CD4-positive, CD25-positive, alpha-beta regulatory T cell (primary cell): ENCODE measurements at regions not wholly inside any gene's neighbourhood (a gene's known extent, or its start where the extent isn't known, plus 50 kb on each side); places are given as distances from the start of the nearest gene placed in this dataset.

Source experiments
- ATAC-seq, 2 donors: fragments of 150-1000 bp; cut with Tn5 transposase; one replicate each; pipeline ENCODE4 v1.10.0; 2021; ENCODE audit warnings: low read depth in 2 of 2, moderate number of reproducible peaks in 2 of 2, moderate library complexity in 1 of 2
- DNase-seq, 3 donors: peaks; one replicate each; pipeline versions ENCODE4 v3.0.0 to v3.0.0-alpha.2; 2012 to 2022; ENCODE audit warnings: mixed read lengths in 1 of 3
- H3K27ac ChIP-seq: one replicate; pipeline ENCODE4 v1.7.0; 2013; ENCODE audit warnings: mild to moderate bottlenecking, low read length; ENCODE audit not compliant: insufficient read depth, poor library complexity, severe bottlenecking
- H3K27me3 ChIP-seq: one replicate; pipeline ENCODE4 v1.7.0; 2013; ENCODE audit warnings: low read length; ENCODE audit not compliant: control insufficient read depth, insufficient read depth
- H3K36me3 ChIP-seq: one replicate; pipeline ENCODE4 v1.7.0; 2013; ENCODE audit warnings: mild to moderate bottlenecking, low read length, moderate library complexity; ENCODE audit not compliant: control insufficient read depth, insufficient read depth
- H3K4me1 ChIP-seq: 2 replicates; pipeline ENCODE4 v1.7.0; 2013; ENCODE audit warnings: mild to moderate bottlenecking, low read length; ENCODE audit not compliant: insufficient read depth, control insufficient read depth, poor library complexity, severe bottlenecking
- H3K4me3 ChIP-seq: one replicate; pipeline ENCODE4 v1.7.0; 2013; ENCODE audit warnings: low read depth, mild to moderate bottlenecking, low read length, moderate library complexity
- H3K9me3 ChIP-seq, 2 experiments: 1 replicate in 1 of 2; 2 replicates in 1 of 2; pipeline ENCODE4 v1.7.0; 2013; ENCODE audit warnings: low read length in 2 of 2, mild to moderate bottlenecking in 1 of 2, moderate library complexity in 1 of 2; ENCODE audit not compliant: control insufficient read depth in 2 of 2
- H3K27ac Mint-ChIP-seq, 3 donors: one replicate each; pipeline ENCODE4 v1.8.0; 2020 to 2022; ENCODE audit warnings: mild to moderate bottlenecking in 3 of 3, mixed read lengths in 3 of 3, moderate library complexity in 2 of 3
- H3K27me3 Mint-ChIP-seq: one replicate; pipeline ENCODE4 v1.8.0; 2022; ENCODE audit warnings: mild to moderate bottlenecking, mixed read lengths
- H3K36me3 Mint-ChIP-seq: one replicate; pipeline ENCODE4 v1.8.0; 2020; ENCODE audit warnings: mixed read lengths
- H3K4me1 Mint-ChIP-seq, 4 donors: one replicate each; pipeline ENCODE4 v1.8.0; 2020 to 2022; ENCODE audit warnings: mixed read lengths in 4 of 4, mild to moderate bottlenecking in 1 of 4
- H3K4me3 Mint-ChIP-seq, 4 donors: one replicate each; pipeline ENCODE4 v1.8.0; 2020 to 2022; ENCODE audit warnings: mild to moderate bottlenecking in 4 of 4, mixed read lengths in 4 of 4, moderate library complexity in 3 of 4
- H3K9me3 Mint-ChIP-seq, 7 donors: one replicate each; pipeline ENCODE4 v1.8.0; 2020 to 2022; ENCODE audit warnings: mixed read lengths in 7 of 7, mild to moderate bottlenecking in 3 of 7, moderate library complexity in 2 of 7

- Mint-ChIP-seq H3K4me3 (no peak overlapping the region), H3K27me3 (peaks cover 14% of the 10 kb centered on the region), H3K27ac (no peak overlapping the region), H3K36me3 (no peaks in the 10 kb centered on the region), H3K4me1 (no peaks in the 10 kb centered on the region), H3K9me3 (peaks cover 0 to 1% (median 0%) of the 10 kb centered on the region in 7 donors)
- Histone ChIP-seq H3K4me3 (no peak overlapping the region), H3K27me3 (peaks cover 7% of the 10 kb centered on the region), H3K4me1 (no peaks in the 10 kb centered on the region), H3K36me3 (no peaks in the 10 kb centered on the region), H3K9me3 (no peaks in the 10 kb centered on the region), H3K27ac (no peak overlapping the region)
- ATAC-seq (no peak), DNase-seq (no peak)
These were observed 490.8 kb downstream of the NPIPA7 start for GRCh38 chr16:16869746-16870145.

- peaks cover 5% of the 10 kb centered on the region for H3K27me3 Mint-ChIP-seq
- no peak for ATAC-seq
- no peaks in the 10 kb centered on the region for H3K36me3 Mint-ChIP-seq
- no peak overlapping the region for H3K27ac Mint-ChIP-seq
- Histone ChIP-seq H3K27ac (no peak overlapping the region), H3K27me3 (peaks cover 8% of the 10 kb centered on the region), H3K9me3 (no peaks in the 10 kb centered on the region), H3K4me3 (no peak overlapping the region), H3K36me3 (no peaks in the 10 kb centered on the region), H3K4me1 (no peaks in the 10 kb centered on the region)
- H3K4me1 Mint-ChIP-seq: no peaks in the 10 kb centered on the region
- DNase-seq: no peak
- H3K4me3 Mint-ChIP-seq: no peak overlapping the region
- H3K9me3 Mint-ChIP-seq: peaks cover 0 to 1% (median 0%) of the 10 kb centered on the region in 7 donors
These were observed 492.3 kb downstream of the NPIPA7 start for GRCh38 chr16:16871196-16871595.

GRCh38 chr16:16877061-16877460 lies 498.1 kb downstream of the NPIPA7 start:
- Mint-ChIP-seq H3K27me3 (peaks cover 11% of the 10 kb centered on the region), H3K27ac (no peak overlapping the region), H3K9me3 (peaks cover 0 to 3% (median 0%) of the 10 kb centered on the region in 7 donors), H3K4me1 (no peaks in the 10 kb centered on the region), H3K4me3 (no peak overlapping the region), H3K36me3 (no peaks in the 10 kb centered on the region)
- peaks cover 8% of the 10 kb centered on the region for H3K27me3 ChIP-seq
- ATAC-seq (no peak), DNase-seq (no peak)
- H3K4me1 ChIP-seq: no peaks in the 10 kb centered on the region
- H3K4me3 ChIP-seq: no peak overlapping the region
- no peaks in the 10 kb centered on the region for H3K36me3 ChIP-seq
- no peak overlapping the region for H3K27ac ChIP-seq
- H3K9me3 ChIP-seq: no peaks in the 10 kb centered on the region

GRCh38 chr16:16879567-16880251 lies 500.8 kb downstream of the NPIPA7 start:
- H3K4me1 Mint-ChIP-seq: no peaks in the 10 kb centered on the region
- Histone ChIP-seq H3K9me3 (no peaks in the 10 kb centered on the region), H3K4me3 (no peak overlapping the region), H3K36me3 (no peaks in the 10 kb centered on the region), H3K4me1 (no peaks in the 10 kb centered on the region), H3K27me3 (peaks cover 2% of the 10 kb centered on the region), H3K27ac (no peak overlapping the region)
- no peaks in the 10 kb centered on the region for H3K36me3 Mint-ChIP-seq
- peaks cover 0 to 3% (median 0%) of the 10 kb centered on the region in 7 donors for H3K9me3 Mint-ChIP-seq
- H3K27me3 Mint-ChIP-seq: peaks cover 21% of the 10 kb centered on the region
- no peak overlapping the region for H3K27ac Mint-ChIP-seq
- H3K4me3 Mint-ChIP-seq: no peak overlapping the region
- DNase-seq (no peak), ATAC-seq (no peak)

- no peak overlapping the region for H3K27ac ChIP-seq
- ATAC-seq (no peak), DNase-seq (no peak)
- no peaks in the 10 kb centered on the region for H3K4me1 ChIP-seq
- peaks cover 0 to 3% (median 0%) of the 10 kb centered on the region in 7 donors for H3K9me3 Mint-ChIP-seq
- H3K36me3 ChIP-seq: no peaks in the 10 kb centered on the region
- no peaks in the 10 kb centered on the region for H3K4me1 Mint-ChIP-seq
- no peaks in the 10 kb centered on the region for H3K36me3 Mint-ChIP-seq
- H3K27ac Mint-ChIP-seq: no peak overlapping the region
- no peak overlapping the region for H3K4me3 ChIP-seq
- peaks cover 21% of the 10 kb centered on the region for H3K27me3 Mint-ChIP-seq
- no peak overlapping the region for H3K4me3 Mint-ChIP-seq
- no peaks in the 10 kb centered on the region for H3K27me3 ChIP-seq
- no peaks in the 10 kb centered on the region for H3K9me3 ChIP-seq
These were observed 502.9 kb downstream of the NPIPA7 start for GRCh38 chr16:16881814-16882213.

- no peaks in the 10 kb centered on the region for H3K4me1 ChIP-seq
- no peaks in the 10 kb centered on the region for H3K27me3 ChIP-seq
- Mint-ChIP-seq H3K27ac (no peak overlapping the region), H3K27me3 (peaks cover 17% of the 10 kb centered on the region), H3K36me3 (no peaks in the 10 kb centered on the region), H3K4me1 (no peaks in the 10 kb centered on the region), H3K9me3 (peaks cover 0 to 4% (median 0%) of the 10 kb centered on the region in 7 donors), H3K4me3 (no peak overlapping the region)
- ATAC-seq: no peak
- H3K27ac ChIP-seq: no peak overlapping the region
- H3K4me3 ChIP-seq: no peak overlapping the region
- DNase-seq: no peak
- H3K9me3 ChIP-seq: no peaks in the 10 kb centered on the region
- no peaks in the 10 kb centered on the region for H3K36me3 ChIP-seq
These were observed 503.8 kb downstream of the NPIPA7 start for GRCh38 chr16:16882766-16883165.

- no peak overlapping the region for H3K27ac Mint-ChIP-seq
- no peaks in the 10 kb centered on the region for H3K9me3 ChIP-seq
- no peak overlapping the region for H3K27ac ChIP-seq
- no peaks in the 10 kb centered on the region for H3K4me1 ChIP-seq
- H3K4me3 ChIP-seq: no peak overlapping the region
- no peaks in the 10 kb centered on the region for H3K4me1 Mint-ChIP-seq
- H3K9me3 Mint-ChIP-seq: peaks cover 0 to 4% (median 0%) of the 10 kb centered on the region in 7 donors
- H3K4me3 Mint-ChIP-seq: no peak overlapping the region
- no peaks in the 10 kb centered on the region for H3K36me3 ChIP-seq
- H3K27me3 ChIP-seq: no peaks in the 10 kb centered on the region
- H3K36me3 Mint-ChIP-seq: no peaks in the 10 kb centered on the region
- no peak for ATAC-seq
- no peak for DNase-seq
- peaks cover 9% of the 10 kb centered on the region for H3K27me3 Mint-ChIP-seq
These were observed 505.5 kb downstream of the NPIPA7 start for GRCh38 chr16:16884451-16884850.

- no peak for ATAC-seq
- H3K9me3 ChIP-seq: no peaks in the 10 kb centered on the region
- no peak overlapping the region for H3K4me3 ChIP-seq
- Mint-ChIP-seq H3K9me3 (peaks cover 0 to 4% (median 0%) of the 10 kb centered on the region in 7 donors), H3K36me3 (no peaks in the 10 kb centered on the region), H3K27ac (no peak overlapping the region), H3K27me3 (peaks cover 9% of the 10 kb centered on the region), H3K4me3 (no peak overlapping the region), H3K4me1 (no peaks in the 10 kb centered on the region)
- no peaks in the 10 kb centered on the region for H3K4me1 ChIP-seq
- H3K27ac ChIP-seq: no peak overlapping the region
- H3K36me3 ChIP-seq: no peaks in the 10 kb centered on the region
- H3K27me3 ChIP-seq: no peaks in the 10 kb centered on the region
- DNase-seq: no peak
These were observed 508.3 kb downstream of the NPIPA7 start for GRCh38 chr16:16887193-16887592.
